ENCODE measurements at regions not wholly inside any gene's neighbourhood (a gene's known extent, or its start where the extent isn't known, plus 50 kb on each side); places are given as distances from the start of the nearest gene placed in this dataset.
"Not testable (repeated sequence)": the region's sequence is repeated elsewhere in the genome, so short reads cannot be mapped to it uniquely, and the experiment has no call there.

GRCh38 chr17:27197505-27197904 is 96.4 kb upstream of the WSB1 start:
- TF ChIP-seq CTCF (IDR thresholded peaks at IDR 0.05) = peak in 3 of 6 experiments; percentile 19 to 38 (median 33)
- not testable (repeated sequence) for TF ChIP-seq POLR2AphosphoS5, POLR2A, EP300 (IDR thresholded peaks at IDR 0.05)

All from upper lobe of left lung (tissue), 4 donors.